Neural cell (in vitro differentiated cells): ENCODE measurements at regions not wholly inside any gene's neighbourhood (a gene's known extent, or its start where the extent isn't known, plus 50 kb on each side); places are given as distances from the start of the nearest gene placed in this dataset.

Source experiments
- H2AFZ ChIP-seq: fragments of 200-600, 300-800 bp; sonication (generic), shearing (Covaris generic); 2 replicates; pipeline ENCODE4 v1.6.0; 2014; ENCODE audit warnings: low read depth, mild to moderate bottlenecking, antibody characterized with exemption, low read length, moderate library complexity
- H3F3A ChIP-seq: fragments of 200-600 bp; shearing (Covaris generic); 2 replicates; pipeline ENCODE4 v1.6.1; 2016; ENCODE audit warnings: mild to moderate bottlenecking, moderate library complexity, mixed read lengths, antibody characterized with exemption, low read length; ENCODE audit not compliant: insufficient read depth, poor library complexity, severe bottlenecking
- H3K27ac ChIP-seq: fragments of 200-600, 300-800 bp; sonication (generic), shearing (Covaris generic); 2 replicates; pipeline ENCODE4 v1.5.1; 2014; ENCODE audit warnings: mild to moderate bottlenecking, low read length, moderate library complexity
- H3K27me3 ChIP-seq: fragments of 300-800, 200-600 bp; sonication (generic), shearing (Covaris generic); 2 replicates; pipeline ENCODE4 v1.6.0; 2014; ENCODE audit warnings: mild to moderate bottlenecking, low read depth, low read length, moderate library complexity; ENCODE audit not compliant: insufficient read depth
- H3K36me3 ChIP-seq: fragments of 300-800, 200-600 bp; sonication (generic), shearing (Covaris generic); 2 replicates; pipeline ENCODE4 v1.5.1; 2014; ENCODE audit warnings: mild to moderate bottlenecking, antibody characterized with exemption, low read length, moderate library complexity; ENCODE audit not compliant: insufficient read depth
- H3K4me2 ChIP-seq: fragments of 300-800, 200-600 bp; sonication (generic), shearing (Covaris generic); 2 replicates; pipeline ENCODE4 v1.6.0; 2014; ENCODE audit warnings: mild to moderate bottlenecking, low read length
- H3K4me3 ChIP-seq: fragments of 300-800, 200-600 bp; sonication (generic), shearing (Covaris generic); 2 replicates; pipeline ENCODE4 v1.5.1; 2014; ENCODE audit warnings: mild to moderate bottlenecking, low read length, moderate library complexity
- H3K79me2 ChIP-seq: fragments of 200-600 bp; shearing (Covaris generic); replicated peaks from 2 replicates; pipeline ENCODE4 v1.6.0; 2014; ENCODE audit warnings: mild to moderate bottlenecking, low read length, moderate library complexity; ENCODE audit not compliant: insufficient read depth
- H3K9ac ChIP-seq: fragments of 300-800, 200-600 bp; sonication (generic), shearing (Covaris generic); 2 replicates; pipeline ENCODE4 v1.6.1; 2016; ENCODE audit warnings: mild to moderate bottlenecking, low read length, mixed read lengths
- H3K9me2 ChIP-seq: fragments of 200-600 bp; shearing (Covaris generic); 2 replicates; pipeline ENCODE4 v1.6.1; 2016; ENCODE audit warnings: mild to moderate bottlenecking, low read length, mixed read lengths; ENCODE audit not compliant: insufficient read depth
- H3K9me3 ChIP-seq: fragments of 200-600, 300-800 bp; sonication (generic), shearing (Covaris generic); 2 replicates; pipeline ENCODE4 v1.6.1; 2016; ENCODE audit warnings: mild to moderate bottlenecking, mixed run types, low read length, moderate library complexity, mixed read lengths
- H4K20me1 ChIP-seq: fragments of 200-600 bp; shearing (Covaris generic); 2 replicates; pipeline ENCODE4 v1.6.1; 2016; ENCODE audit warnings: mild to moderate bottlenecking, mixed run types; ENCODE audit not compliant: insufficient read depth
- EP300 ChIP-seq: fragments of 450-650 bp; conservative IDR thresholded peaks from 2 replicates; pipeline ENCODE4 v1.6.1; 2014; ENCODE audit warnings: antibody characterized with exemption, mild to moderate bottlenecking, moderate library complexity; ENCODE audit not compliant: poor library complexity, severe bottlenecking
- EZH2 ChIP-seq: fragments of 200-600, 300-800 bp; shearing (Covaris generic), sonication (generic); IDR thresholded peaks from 2 replicates; pipeline ENCODE4 v1.6.1; 2014; ENCODE audit warnings: antibody characterized with exemption, low read length, borderline replicate concordance, mild to moderate bottlenecking; ENCODE audit not compliant: insufficient read depth, poor library complexity, severe bottlenecking
- MXI1 ChIP-seq: fragments of 450-650 bp; conservative IDR thresholded peaks from 2 replicates; pipeline ENCODE4 v1.6.1; 2014; ENCODE audit warnings: antibody characterized with exemption, mild to moderate bottlenecking; ENCODE audit not compliant: poor library complexity, severe bottlenecking
- POLR2AphosphoS5 ChIP-seq: IDR thresholded peaks from 2 replicates; pipeline ENCODE4 v1.6.1; 2012
- RAD21 ChIP-seq: fragments of 450-650 bp; conservative IDR thresholded peaks from 2 replicates; pipeline ENCODE4 v1.6.1; 2014; ENCODE audit warnings: antibody characterized with exemption, mild to moderate bottlenecking, moderate library complexity
- REST ChIP-seq: IDR thresholded peaks from 2 replicates; pipeline ENCODE4 v1.6.1; 2012; ENCODE audit warnings: borderline replicate concordance
- SMC3 ChIP-seq: fragments of 450-650 bp; conservative IDR thresholded peaks from 2 replicates; pipeline ENCODE4 v1.6.1; 2014; ENCODE audit warnings: antibody characterized with exemption, mild to moderate bottlenecking, moderate library complexity; ENCODE audit not compliant: poor library complexity
- TAF1 ChIP-seq: IDR thresholded peaks from 2 replicates; pipeline ENCODE4 v1.6.1; 2012; ENCODE audit warnings: low read depth
- TF ChIP-seq, protein P1 (sequence below): fragments of 450-650 bp; IDR thresholded peaks from 2 replicates; pipeline ENCODE4 v1.5.1; 2014; ENCODE audit warnings: antibody characterized with exemption, mild to moderate bottlenecking, moderate library complexity; ENCODE audit not compliant: poor library complexity, severe bottlenecking

DNA sequence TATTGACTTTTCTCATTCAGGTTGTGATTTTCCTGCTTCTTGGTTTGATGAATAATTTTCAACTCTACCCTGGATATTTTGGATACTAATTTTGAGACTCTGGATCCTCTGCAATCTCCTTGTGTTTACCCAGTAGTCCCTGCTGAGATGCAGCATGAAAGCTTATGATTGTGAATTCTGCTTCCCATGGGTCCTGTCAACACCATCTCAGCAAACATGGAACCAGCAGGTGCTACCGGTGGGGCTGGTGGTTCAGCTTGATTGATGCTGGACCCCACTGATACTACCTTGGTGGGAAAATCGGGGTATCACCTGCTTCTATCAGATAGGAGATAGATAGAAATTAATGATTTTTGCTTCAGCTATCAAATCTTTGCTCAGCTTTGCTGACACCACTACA is 81.1 kb downstream of the SOWAHC start:
- no peaks in the 10 kb centered on the region for H3F3A ChIP-seq
- no peaks in the 10 kb centered on the region for H3K27me3 ChIP-seq
- H3K27ac ChIP-seq = no peak overlapping the region
- no peaks in the 10 kb centered on the region for H3K36me3 ChIP-seq
- no peaks in the 10 kb centered on the region for H3K79me2 ChIP-seq
- no peak overlapping the region for H3K9ac ChIP-seq
- H3K4me2 ChIP-seq = no peak overlapping the region
- H3K9me2 ChIP-seq = no peaks in the 10 kb centered on the region
- TF ChIP-seq REST (no peak), TAF1 (no peak), SMC3 (no peak), POLR2AphosphoS5 (no peak), RAD21 (no peak), EZH2 (no peak), MXI1 (no peak), EP300 (no peak)
- TF ChIP-seq, protein P1, sequence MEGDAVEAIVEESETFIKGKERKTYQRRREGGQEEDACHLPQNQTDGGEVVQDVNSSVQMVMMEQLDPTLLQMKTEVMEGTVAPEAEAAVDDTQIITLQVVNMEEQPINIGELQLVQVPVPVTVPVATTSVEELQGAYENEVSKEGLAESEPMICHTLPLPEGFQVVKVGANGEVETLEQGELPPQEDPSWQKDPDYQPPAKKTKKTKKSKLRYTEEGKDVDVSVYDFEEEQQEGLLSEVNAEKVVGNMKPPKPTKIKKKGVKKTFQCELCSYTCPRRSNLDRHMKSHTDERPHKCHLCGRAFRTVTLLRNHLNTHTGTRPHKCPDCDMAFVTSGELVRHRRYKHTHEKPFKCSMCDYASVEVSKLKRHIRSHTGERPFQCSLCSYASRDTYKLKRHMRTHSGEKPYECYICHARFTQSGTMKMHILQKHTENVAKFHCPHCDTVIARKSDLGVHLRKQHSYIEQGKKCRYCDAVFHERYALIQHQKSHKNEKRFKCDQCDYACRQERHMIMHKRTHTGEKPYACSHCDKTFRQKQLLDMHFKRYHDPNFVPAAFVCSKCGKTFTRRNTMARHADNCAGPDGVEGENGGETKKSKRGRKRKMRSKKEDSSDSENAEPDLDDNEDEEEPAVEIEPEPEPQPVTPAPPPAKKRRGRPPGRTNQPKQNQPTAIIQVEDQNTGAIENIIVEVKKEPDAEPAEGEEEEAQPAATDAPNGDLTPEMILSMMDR = no peak
- no peak overlapping the region for H3K4me3 ChIP-seq
- H2AFZ ChIP-seq = no peak overlapping the region
- H4K20me1 ChIP-seq = no peaks in the 10 kb centered on the region
- H3K9me3 ChIP-seq = no peaks in the 10 kb centered on the region

DNA sequence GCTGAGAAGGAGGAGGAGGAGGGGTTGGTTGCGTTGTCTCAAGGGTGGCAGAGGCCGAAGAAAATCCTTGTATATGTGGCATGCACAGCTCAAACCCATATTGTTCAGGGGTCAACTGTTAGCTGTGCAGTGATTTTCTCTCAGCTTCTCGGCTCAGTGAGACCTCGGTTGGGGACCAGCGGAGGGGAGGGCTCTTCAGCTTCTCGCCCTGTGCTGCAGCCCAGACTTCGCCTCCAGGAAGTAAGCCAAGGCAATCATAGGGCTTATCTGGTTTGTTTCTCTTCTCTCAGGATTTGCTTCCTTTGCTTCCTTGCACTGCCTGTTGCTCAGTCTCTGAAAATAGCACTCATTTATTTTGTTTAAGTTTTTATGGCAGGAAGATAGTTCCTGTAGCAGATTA is 85.5 kb downstream of the SOWAHC start:
- Histone ChIP-seq H3K4me2 (no peak overlapping the region), H4K20me1 (no peaks in the 10 kb centered on the region), H3K36me3 (no peaks in the 10 kb centered on the region), H3K27me3 (no peaks in the 10 kb centered on the region), H3K27ac (no peak overlapping the region), H3K9me3 (no peaks in the 10 kb centered on the region), H3K79me2 (no peaks in the 10 kb centered on the region), H3K9me2 (no peaks in the 10 kb centered on the region), H2AFZ (no peak overlapping the region), H3K4me3 (no peak overlapping the region), H3K9ac (no peak overlapping the region), H3F3A (no peaks in the 10 kb centered on the region)
- TF ChIP-seq TAF1 (no peak), SMC3 (no peak), EP300 (no peak), EZH2 (no peak), RAD21 (no peak), REST (no peak), MXI1 (no peak), POLR2AphosphoS5 (no peak)
- TF ChIP-seq, protein P1 = no peak
